ENCODE measurements at regions not wholly inside any gene's neighbourhood (a gene's known extent, or its start where the extent isn't known, plus 50 kb on each side); places are given as distances from the start of the nearest gene placed in this dataset.

- DNase-seq (ENCODE audit: low read depth, low spot score) (no peak), FAIRE-seq (no peak)
- Histone ChIP-seq H3K4me1 (ENCODE audit: control insufficient read depth, extremely low read depth, insufficient read depth, low read length) (no peaks in the 10 kb centered on the region), H3K9me1 (ENCODE audit: control insufficient read depth, extremely low read depth, insufficient read depth, low read length) (no peaks in the 10 kb centered on the region), H3K27ac (ENCODE audit: control insufficient read depth, insufficient read depth, low read length) (no peak overlapping the region), H3K9me3 (ENCODE audit: control insufficient read depth, low read depth, low read length) (no peaks in the 10 kb centered on the region), H3K27me3 (ENCODE audit: control insufficient read depth, extremely low read depth, insufficient read depth, low read length) (no peaks in the 10 kb centered on the region), H3K4me3 (ENCODE audit: control insufficient read depth in 2 of 3, extremely low read depth in 1 of 3, insufficient read depth in 2 of 3, low read depth in 1 of 3, low read length in 3 of 3) (no peak overlapping the region), H3K4me2 (ENCODE audit: control insufficient read depth, extremely low read depth, insufficient read depth, low read depth, low read length) (no peak overlapping the region), H3K79me2 (ENCODE audit: control insufficient read depth, insufficient read depth, low read length) (no peaks in the 10 kb centered on the region), H3K9ac (ENCODE audit: control insufficient read depth, extremely low read depth, insufficient read depth, low read length) (no peak overlapping the region), H2AFZ (ENCODE audit: control insufficient read depth, low read length) (no peak overlapping the region), H4K20me1 (ENCODE audit: control insufficient read depth, extremely low read depth, insufficient read depth, low read length) (no peaks in the 10 kb centered on the region), H3K36me3 (ENCODE audit: control insufficient read depth in 2 of 2, extremely low read depth in 1 of 2, insufficient read depth in 2 of 2, low read length in 2 of 2) (no peaks in the 10 kb centered on the region)
- TF ChIP-seq CTCF (optimal IDR thresholded peaks at IDR 0.05 in 1 of 3, IDR thresholded peaks at IDR 0.05 in 1 of 3, conservative IDR thresholded peaks at IDR 0.05 in 1 of 3; ENCODE audit: extremely low read depth in 1 of 3, insufficient read depth in 2 of 3, low read length in 3 of 3) (no peak), EZH2 (IDR thresholded peaks at IDR 0.05; ENCODE audit: low read length) (no peak)
- dilution Hi-C loops (cut with MboI; ENCODE audit: extremely low pct_ligation_motif_present, low sequenced_read_pairs), result no loop called here
Measured at GRCh38 chr14:56964895-56965294, 154.6 kb upstream of the OTX2 start.

GRCh38 chr14:56963381-56963780 is 153.1 kb upstream of the OTX2 start:
- dilution Hi-C loops (cut with MboI; ENCODE audit: extremely low pct_ligation_motif_present, low sequenced_read_pairs), result no loop called here
- Histone ChIP-seq H3K27ac (ENCODE audit: control insufficient read depth, insufficient read depth, low read length) (no peak overlapping the region), H3K36me3 (ENCODE audit: control insufficient read depth in 2 of 2, extremely low read depth in 1 of 2, insufficient read depth in 2 of 2, low read length in 2 of 2) (no peaks in the 10 kb centered on the region), H3K4me3 (ENCODE audit: control insufficient read depth in 2 of 3, extremely low read depth in 1 of 3, insufficient read depth in 2 of 3, low read depth in 1 of 3, low read length in 3 of 3) (no peak overlapping the region), H3K27me3 (ENCODE audit: control insufficient read depth, extremely low read depth, insufficient read depth, low read length) (no peaks in the 10 kb centered on the region), H3K9ac (ENCODE audit: control insufficient read depth, extremely low read depth, insufficient read depth, low read length) (no peak overlapping the region), H3K4me2 (ENCODE audit: control insufficient read depth, extremely low read depth, insufficient read depth, low read depth, low read length) (no peak overlapping the region), H3K9me1 (ENCODE audit: control insufficient read depth, extremely low read depth, insufficient read depth, low read length) (no peaks in the 10 kb centered on the region), H3K79me2 (ENCODE audit: control insufficient read depth, insufficient read depth, low read length) (no peaks in the 10 kb centered on the region), H4K20me1 (ENCODE audit: control insufficient read depth, extremely low read depth, insufficient read depth, low read length) (no peaks in the 10 kb centered on the region), H2AFZ (ENCODE audit: control insufficient read depth, low read length) (no peak overlapping the region), H3K4me1 (ENCODE audit: control insufficient read depth, extremely low read depth, insufficient read depth, low read length) (no peaks in the 10 kb centered on the region), H3K9me3 (ENCODE audit: control insufficient read depth, low read depth, low read length) (no peaks in the 10 kb centered on the region)
- DNase-seq (ENCODE audit: low read depth, low spot score) (no peak), FAIRE-seq (no peak)
- TF ChIP-seq CTCF (optimal IDR thresholded peaks at IDR 0.05 in 1 of 3, IDR thresholded peaks at IDR 0.05 in 1 of 3, conservative IDR thresholded peaks at IDR 0.05 in 1 of 3; ENCODE audit: extremely low read depth in 1 of 3, insufficient read depth in 2 of 3, low read length in 3 of 3) (no peak), EZH2 (IDR thresholded peaks at IDR 0.05; ENCODE audit: low read length) (no peak)

Data from keratinocyte (primary cell).